Omental fat pad (tissue), 3 donors: ENCODE measurements at regions not wholly inside any gene's neighbourhood (a gene's known extent, or its start where the extent isn't known, plus 50 kb on each side); places are given as distances from the start of the nearest gene placed in this dataset.

ENCODE experiments used
- ATAC-seq: fragments of 150-250 bp; one replicate; pipeline ENCODE4 v1.9.1; 2016; ENCODE audit warnings: mild to moderate bottlenecking, moderate library complexity; ENCODE audit not compliant: low FRiP score
- DNase-seq: peaks from one replicate; pipeline ENCODE4 v3.0.0-alpha.2; 2019; ENCODE audit warnings: low spot score
- CTCF ChIP-seq, 3 donors: fragments of 450-650 bp; IDR thresholded peaks; one replicate each; pipeline ENCODE4 v1.5.1; 2016 to 2017; ENCODE audit warnings: antibody characterized with exemption in 3 of 3, mild to moderate bottlenecking in 3 of 3, moderate library complexity in 2 of 3

GRCh38 chr16:86104537-86105048, 205.6 kb downstream of the IRF8 start:
- DNase-seq, result no peak

GRCh38 chr16:86107215-86107825, 208.4 kb downstream of the IRF8 start:
- TF ChIP-seq CTCF (IDR thresholded peaks at IDR 0.05), result no peak
- DNase-seq, result no peak
- no peak for ATAC-seq

More at GRCh38 chr16:86104537-86105048, 205.6 kb downstream of the IRF8 start:
- ATAC-seq, result no peak
- no peak for TF ChIP-seq CTCF (IDR thresholded peaks at IDR 0.05)

GRCh38 chr16:86108062-86108461, 209.1 kb downstream of the IRF8 start:
- no peak for TF ChIP-seq CTCF (IDR thresholded peaks at IDR 0.05)
- DNase-seq (no peak), ATAC-seq (no peak)

- DNase-seq (no peak), ATAC-seq (no peak)
- no peak for TF ChIP-seq CTCF (IDR thresholded peaks at IDR 0.05)
These were observed 211.2 kb downstream of the IRF8 start for GRCh38 chr16:86110134-86110533.

GRCh38 chr16:86110726-86111125, 211.8 kb downstream of the IRF8 start:
- no peak for TF ChIP-seq CTCF (IDR thresholded peaks at IDR 0.05)
- no peak for DNase-seq

GRCh38 chr16:86112178-86112577, 213.2 kb downstream of the IRF8 start:
- ATAC-seq (no peak), DNase-seq (no peak)
- no peak for TF ChIP-seq CTCF (IDR thresholded peaks at IDR 0.05)

More at GRCh38 chr16:86110726-86111125, 211.8 kb downstream of the IRF8 start:
- ATAC-seq, result no peak

GRCh38 chr16:86117235-86117634, 218.3 kb downstream of the IRF8 start:
- ATAC-seq (no peak), DNase-seq (no peak)
- no peak for TF ChIP-seq CTCF (IDR thresholded peaks at IDR 0.05)
